MM.1S (cell line): ENCODE measurements at regions not wholly inside any gene's neighbourhood (a gene's known extent, or its start where the extent isn't known, plus 50 kb on each side); places are given as distances from the start of the nearest gene placed in this dataset.
A peak's percentile ranks its signal among the peaks of the same experiment; 100 is the strongest.

Source experiments
- DNase-seq: peaks from one replicate; pipeline ENCODE4 v3.0.0-alpha.2; 2015
- H2AFZ ChIP-seq: fragments of 300-600 bp; sonication (generic); 2 replicates; pipeline ENCODE4 v1.6.0; 2016; ENCODE audit warnings: antibody characterized with exemption, low read length
- H3F3A ChIP-seq: fragments of 300-600 bp; sonication (generic); 2 replicates; pipeline ENCODE4 v1.6.1; 2016; ENCODE audit warnings: mild to moderate bottlenecking, antibody characterized with exemption, low read length, moderate library complexity, mixed read lengths; ENCODE audit not compliant: insufficient read depth
- H3K27ac ChIP-seq: fragments of 300-600 bp; sonication (generic); 2 replicates; pipeline ENCODE4 v1.5.1; 2016; ENCODE audit warnings: mild to moderate bottlenecking, low read length
- H3K27me3 ChIP-seq: fragments of 300-600 bp; sonication (generic); replicated peaks from 2 replicates; pipeline ENCODE4 v1.6.0; 2016; ENCODE audit warnings: low read length; ENCODE audit not compliant: insufficient read depth
- H3K36me3 ChIP-seq: fragments of 300-600 bp; sonication (generic); replicated peaks from 2 replicates; pipeline ENCODE4 v1.6.1; 2016; ENCODE audit warnings: mild to moderate bottlenecking, low read length, mixed read lengths; ENCODE audit not compliant: insufficient read depth
- H3K4me1 ChIP-seq: fragments of 300-600 bp; sonication (generic); 2 replicates; pipeline ENCODE4 v1.6.1; 2016; ENCODE audit warnings: low read length, mixed read lengths
- H3K4me2 ChIP-seq: fragments of 300-600 bp; sonication (generic); 2 replicates; pipeline ENCODE4 v1.6.0; 2016; ENCODE audit warnings: low read depth, low read length
- H3K4me3 ChIP-seq: fragments of 300-600 bp; sonication (generic); 2 replicates; pipeline ENCODE4 v1.5.1; 2016; ENCODE audit warnings: low read length, mixed read lengths
- H3K79me2 ChIP-seq: fragments of 300-600 bp; sonication (generic); 2 replicates; pipeline ENCODE4 v1.6.1; 2016; ENCODE audit warnings: mixed run types, low read length, mixed read lengths
- H3K9ac ChIP-seq: fragments of 300-600 bp; sonication (generic); 2 replicates; pipeline ENCODE4 v1.6.1; 2016; ENCODE audit warnings: low read length, mixed read lengths
- H3K9me2 ChIP-seq: fragments of 300-600 bp; sonication (generic); replicated peaks from 2 replicates; pipeline ENCODE4 v1.6.1; 2016; ENCODE audit warnings: mild to moderate bottlenecking, low read length, mixed read lengths; ENCODE audit not compliant: insufficient read depth
- H3K9me3 ChIP-seq: fragments of 300-600 bp; sonication (generic); replicated peaks from 2 replicates; pipeline ENCODE4 v1.6.1; 2016; ENCODE audit warnings: mild to moderate bottlenecking, low read length, mixed read lengths; ENCODE audit not compliant: insufficient read depth
- H4K20me1 ChIP-seq: fragments of 300-600 bp; sonication (generic); 2 replicates; pipeline ENCODE4 v1.6.1; 2016; ENCODE audit warnings: mild to moderate bottlenecking, low read length, moderate library complexity, mixed read lengths; ENCODE audit not compliant: insufficient read depth
- EZH2 ChIP-seq: fragments of 300-600 bp; sonication (generic); optimal IDR thresholded peaks from 2 replicates; pipeline ENCODE3; 2017; ENCODE audit warnings: low read depth, mild to moderate bottlenecking, antibody characterized with exemption, low read length, mixed read lengths
- EZH2phosphoT487 ChIP-seq: fragments of 300-600 bp; sonication (generic); IDR thresholded peaks from 2 replicates; pipeline ENCODE4 v1.6.1; 2018; ENCODE audit warnings: antibody characterized with exemption, low read length
- TF ChIP-seq, protein P1 (sequence below): fragments of 300-600 bp; sonication (generic); IDR thresholded peaks from 2 replicates; pipeline ENCODE4 v1.5.1; 2016; ENCODE audit warnings: antibody characterized with exemption, low read length, mixed read lengths

- no peak overlapping the region for H3K9ac ChIP-seq
Measured at GRCh38 chr10:128209862-128210214, 83.6 kb upstream of the MKI67 start.

GRCh38 chr10:128210215-128211063, 84.2 kb upstream of the MKI67 start:
- peak overlapping the region; percentile 76; the same call in 1 of the 2 replicates for H3K4me2 ChIP-seq

More at GRCh38 chr10:128209862-128210214, 83.6 kb upstream of the MKI67 start:
- Histone ChIP-seq H3K27ac (no peak overlapping the region), H4K20me1 (no peaks in the 10 kb centered on the region), H2AFZ (0 out of 2 replicates have a peak overlapping the region, but pooled peaks have one; percentile 31), H3K27me3 (peaks cover 11% of the 10 kb centered on the region; the same call in 1 of the 2 replicates), H3K79me2 (no peaks in the 10 kb centered on the region), H3K4me3 (no peak overlapping the region), H3K36me3 (no peaks in the 10 kb centered on the region), H3K9me3 (no peaks in the 10 kb centered on the region), H3K9me2 (no peaks in the 10 kb centered on the region), H3K4me1 (0 out of 2 replicates have a peak, but pooled peaks cover 5% of the 10 kb centered on the region), H3K4me2 (0 out of 2 replicates have a peak overlapping the region, but pooled peaks have one; percentile 29), H3F3A (no peaks in the 10 kb centered on the region)
- DNase-seq: no peak
- TF ChIP-seq, protein P1, sequence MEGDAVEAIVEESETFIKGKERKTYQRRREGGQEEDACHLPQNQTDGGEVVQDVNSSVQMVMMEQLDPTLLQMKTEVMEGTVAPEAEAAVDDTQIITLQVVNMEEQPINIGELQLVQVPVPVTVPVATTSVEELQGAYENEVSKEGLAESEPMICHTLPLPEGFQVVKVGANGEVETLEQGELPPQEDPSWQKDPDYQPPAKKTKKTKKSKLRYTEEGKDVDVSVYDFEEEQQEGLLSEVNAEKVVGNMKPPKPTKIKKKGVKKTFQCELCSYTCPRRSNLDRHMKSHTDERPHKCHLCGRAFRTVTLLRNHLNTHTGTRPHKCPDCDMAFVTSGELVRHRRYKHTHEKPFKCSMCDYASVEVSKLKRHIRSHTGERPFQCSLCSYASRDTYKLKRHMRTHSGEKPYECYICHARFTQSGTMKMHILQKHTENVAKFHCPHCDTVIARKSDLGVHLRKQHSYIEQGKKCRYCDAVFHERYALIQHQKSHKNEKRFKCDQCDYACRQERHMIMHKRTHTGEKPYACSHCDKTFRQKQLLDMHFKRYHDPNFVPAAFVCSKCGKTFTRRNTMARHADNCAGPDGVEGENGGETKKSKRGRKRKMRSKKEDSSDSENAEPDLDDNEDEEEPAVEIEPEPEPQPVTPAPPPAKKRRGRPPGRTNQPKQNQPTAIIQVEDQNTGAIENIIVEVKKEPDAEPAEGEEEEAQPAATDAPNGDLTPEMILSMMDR: no peak
- TF ChIP-seq EZH2phosphoT487: no peak
- TF ChIP-seq EZH2: no peak

DNA sequence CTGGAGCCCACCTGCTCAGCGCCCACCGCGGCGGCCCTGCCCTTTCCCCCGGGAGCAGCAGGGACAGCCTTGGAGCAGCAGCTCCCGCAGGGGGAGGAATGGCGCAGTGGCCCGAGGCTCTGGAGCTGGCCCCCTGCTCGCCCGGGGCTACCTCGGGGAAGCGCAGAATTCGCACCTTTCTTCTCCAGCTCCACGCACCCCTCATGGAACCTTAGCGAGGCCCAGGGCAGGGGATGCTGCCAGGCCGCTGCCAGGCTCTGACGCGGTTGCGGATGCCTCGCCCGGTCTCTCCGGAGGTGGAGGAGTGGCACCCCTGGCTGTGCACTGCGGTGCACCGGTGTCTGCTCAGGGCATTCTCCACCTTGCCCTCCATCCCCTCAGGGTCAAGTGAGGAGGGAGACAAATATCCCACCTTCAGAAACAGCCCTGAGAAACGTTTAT, 84.9 kb upstream of the MKI67 start:
- Histone ChIP-seq H2AFZ (no peak overlapping the region), H3K79me2 (no peaks in the 10 kb centered on the region), H3K36me3 (no peaks in the 10 kb centered on the region), H3K4me2 (no peak overlapping the region), H3K9me2 (no peaks in the 10 kb centered on the region), H3K27ac (no peak overlapping the region), H3K9ac (no peak overlapping the region), H3K27me3 (peaks cover 19% of the 10 kb centered on the region), H3K4me1 (0 out of 2 replicates have a peak, but pooled peaks cover 5% of the 10 kb centered on the region), H3K4me3 (no peak overlapping the region), H4K20me1 (no peaks in the 10 kb centered on the region), H3F3A (no peaks in the 10 kb centered on the region), H3K9me3 (no peaks in the 10 kb centered on the region)
- DNase-seq: no peak
- TF ChIP-seq EZH2phosphoT487 (no peak), EZH2 (no peak)
- TF ChIP-seq, protein P1: no peak

More at GRCh38 chr10:128210215-128211063, 84.2 kb upstream of the MKI67 start:
- DNase-seq: peak; percentile 61
- no peaks in the 10 kb centered on the region for H3F3A ChIP-seq
- H3K9me2 ChIP-seq: no peaks in the 10 kb centered on the region
- H2AFZ ChIP-seq: peak overlapping the region; percentile 93
- no peak overlapping the region for H3K27ac ChIP-seq
- no peaks in the 10 kb centered on the region for H3K79me2 ChIP-seq
- no peaks in the 10 kb centered on the region for H3K36me3 ChIP-seq
- H3K9ac ChIP-seq: peak overlapping the region; percentile 47; the same call in 1 of the 2 replicates
- 0 out of 2 replicates have a peak, but pooled peaks cover 5% of the 10 kb centered on the region for H3K4me1 ChIP-seq
- peaks cover 15% of the 10 kb centered on the region for H3K27me3 ChIP-seq
- peak overlapping the region; percentile 68 for H3K4me3 ChIP-seq
- no peaks in the 10 kb centered on the region for H4K20me1 ChIP-seq
- TF ChIP-seq EZH2phosphoT487: no peak
- TF ChIP-seq, protein P1: peak; percentile 55
- no peak for TF ChIP-seq EZH2
- H3K9me3 ChIP-seq: no peaks in the 10 kb centered on the region
